HCT116 (cell line): ENCODE measurements at regions not wholly inside any gene's neighbourhood (a gene's known extent, or its start where the extent isn't known, plus 50 kb on each side); places are given as distances from the start of the nearest gene placed in this dataset.

ENCODE experiments used
- ATAC-seq: fragments of 200-7000 bp; cut with Tn5 transposase; 2 replicates; pipeline ENCODE4 v1.9.1; 2020; ENCODE audit warnings: mild to moderate bottlenecking, moderate library complexity
- BruUV-seq: library from RNA; stranded (reverse); fragments of 400-500 nt; replicated peaks from 2 replicates; lab custom pipeline; 2021; lab: Mats Ljungman, UMichigan
- CTCF ChIA-PET: fragments of 300-600 bp; sonication (Branson Sonifier 250); formaldehyde crosslinking; loops from one replicate; lab custom pipeline; 2021; ENCODE audit warnings: antibody characterized with exemption; lab: Charles Lee
- POLR2A ChIA-PET: fragments of 300-600, 350-600 bp; sonication (Branson Sonifier 250); formaldehyde crosslinking; loops from one replicate; lab custom pipeline; 2021; ENCODE audit warnings: antibody characterized with exemption; lab: Charles Lee
- RAD21 ChIA-PET, 2 experiments: fragments of 300-600 bp; sonication (Branson Sonifier 250); formaldehyde crosslinking; loops; one replicate each; lab custom pipeline; 2023; ENCODE audit warnings: low total read pairs in 2 of 2; ENCODE audit not compliant: uncharacterized antibody in 2 of 2, unreplicated experiment in 2 of 2, low non-redundant PET in 1 of 2; lab: Charles Lee
- DNase-seq: peaks from one replicate; pipeline ENCODE4 v3.0.0-alpha.2; 2010; ENCODE audit warnings: low read depth, low spot score
- H2AFZ ChIP-seq: fragments of 200-600 bp; shearing (Covaris generic), sonication (generic); 2 replicates; pipeline ENCODE4 v1.6.1; 2017; ENCODE audit warnings: low read depth, mixed run types, mixed read lengths, antibody characterized with exemption, low read length; ENCODE audit not compliant: poor library complexity, severe bottlenecking
- H3K27ac ChIP-seq: 2 replicates; pipeline ENCODE4 v1.5.1; 2012; ENCODE audit warnings: low read depth, low read length
- H3K27me3 ChIP-seq: fragments of 200-600 bp; sonication (generic); 2 replicates; pipeline ENCODE4 v1.6.1; 2016; ENCODE audit warnings: mixed run types, low read length, mixed read lengths; ENCODE audit not compliant: insufficient read depth
- H3K36me3 ChIP-seq, 2 experiments: fragments of 200-500 bp in 1 of 2; fragments of 200-600 bp in 1 of 2; sonication (Bioruptor generic) in 1 of 2; sonication (generic) in 1 of 2; 2 replicates each; pipeline versions ENCODE4 v1.5.1 to v1.6.1; 2014 to 2016; ENCODE audit warnings: low read length in 2 of 2, inconsistent platforms in 1 of 2, mixed read lengths in 1 of 2, mixed run types in 1 of 2; ENCODE audit not compliant: insufficient read depth in 2 of 2, control insufficient read depth in 1 of 2
- H3K4me1 ChIP-seq, 2 experiments: fragments of 200-600 bp in 1 of 2; sonication (generic) in 1 of 2; 2 replicates each; pipeline versions ENCODE4 v1.5.1 to v1.6.1; 2012 to 2017; ENCODE audit warnings: low read length in 2 of 2, inconsistent platforms in 1 of 2, mild to moderate bottlenecking in 1 of 2, mixed read lengths in 1 of 2, mixed run types in 1 of 2, moderate library complexity in 1 of 2; ENCODE audit not compliant: insufficient read depth in 2 of 2, control insufficient read depth in 1 of 2
- H3K4me2 ChIP-seq: fragments of 200-600 bp; sonication (generic); 2 replicates; pipeline ENCODE4 v1.6.1; 2017; ENCODE audit warnings: mixed run types, low read length, mixed read lengths
- H3K4me3 ChIP-seq, 2 experiments: fragments of 200-600 bp in 1 of 2; sonication (generic) in 1 of 2; replicated peaks in 1 of 2; 2 replicates each; pipeline ENCODE4 v1.5.1; 2011 to 2016; ENCODE audit warnings: low read length in 2 of 2, control low read depth in 1 of 2, low read depth in 1 of 2, mild to moderate bottlenecking in 1 of 2, mixed read lengths in 1 of 2, mixed run types in 1 of 2
- H3K79me2 ChIP-seq: fragments of 200-600 bp; sonication (generic); 2 replicates; pipeline ENCODE4 v1.6.1; 2017; ENCODE audit warnings: mild to moderate bottlenecking, mixed run types, low read length, moderate library complexity, mixed read lengths; ENCODE audit not compliant: insufficient read depth
- H3K9ac ChIP-seq: fragments of 200-600 bp; sonication (generic); 2 replicates; pipeline ENCODE4 v1.6.1; 2016; ENCODE audit warnings: low read length, mixed read lengths
- H3K9me2 ChIP-seq: fragments of 200-600 bp; sonication (generic), shearing (Covaris generic); 2 replicates; pipeline ENCODE4 v1.6.1; 2017; ENCODE audit warnings: mixed run types, mild to moderate bottlenecking, moderate library complexity; ENCODE audit not compliant: insufficient read depth
- H3K9me3 ChIP-seq, 2 experiments: fragments of 200-500 bp in 1 of 2; fragments of 200-600 bp in 1 of 2; sonication (Bioruptor generic) in 1 of 2; sonication (generic) in 1 of 2; 2 replicates each; pipeline ENCODE4 v1.6.1; 2014 to 2017; ENCODE audit warnings: low read length in 2 of 2, mixed read lengths in 2 of 2, inconsistent platforms in 1 of 2, low read depth in 1 of 2, mild to moderate bottlenecking in 1 of 2, mixed run types in 1 of 2, moderate library complexity in 1 of 2; ENCODE audit not compliant: control insufficient read depth in 1 of 2, insufficient read depth in 1 of 2
- H4K20me1 ChIP-seq: fragments of 200-600 bp; sonication (generic), shearing (Covaris generic); 2 replicates; pipeline ENCODE4 v1.6.1; 2017; ENCODE audit warnings: mixed run types, mild to moderate bottlenecking, moderate library complexity; ENCODE audit not compliant: insufficient read depth
- EZH2 ChIP-seq: fragments of 200-600 bp; sonication (generic); IDR thresholded peaks from 2 replicates; pipeline ENCODE4 v1.6.1; 2017; ENCODE audit warnings: antibody characterized with exemption, mixed run types
- RAD21 ChIP-seq: IDR thresholded peaks from 2 replicates; pipeline ENCODE4 v1.6.1; 2012; ENCODE audit warnings: low read depth, mild to moderate bottlenecking
- SRF ChIP-seq: IDR thresholded peaks from 2 replicates; pipeline ENCODE4 v1.6.1; 2012; ENCODE audit warnings: low read depth
- TCF7L2 ChIP-seq: IDR thresholded peaks from 2 replicates; pipeline ENCODE4 v1.7.0; 2011; ENCODE audit warnings: borderline replicate concordance, inconsistent platforms; ENCODE audit not compliant: insufficient read depth, insufficient read length; ENCODE audit errors: extremely low read depth
- intact Hi-C: fragments of 100-400 bp; cut with micrococcal nuclease; formaldehyde crosslinking; loops from 2 replicates; pipeline ENCODE4 v1.10.0; 2022

DNA sequence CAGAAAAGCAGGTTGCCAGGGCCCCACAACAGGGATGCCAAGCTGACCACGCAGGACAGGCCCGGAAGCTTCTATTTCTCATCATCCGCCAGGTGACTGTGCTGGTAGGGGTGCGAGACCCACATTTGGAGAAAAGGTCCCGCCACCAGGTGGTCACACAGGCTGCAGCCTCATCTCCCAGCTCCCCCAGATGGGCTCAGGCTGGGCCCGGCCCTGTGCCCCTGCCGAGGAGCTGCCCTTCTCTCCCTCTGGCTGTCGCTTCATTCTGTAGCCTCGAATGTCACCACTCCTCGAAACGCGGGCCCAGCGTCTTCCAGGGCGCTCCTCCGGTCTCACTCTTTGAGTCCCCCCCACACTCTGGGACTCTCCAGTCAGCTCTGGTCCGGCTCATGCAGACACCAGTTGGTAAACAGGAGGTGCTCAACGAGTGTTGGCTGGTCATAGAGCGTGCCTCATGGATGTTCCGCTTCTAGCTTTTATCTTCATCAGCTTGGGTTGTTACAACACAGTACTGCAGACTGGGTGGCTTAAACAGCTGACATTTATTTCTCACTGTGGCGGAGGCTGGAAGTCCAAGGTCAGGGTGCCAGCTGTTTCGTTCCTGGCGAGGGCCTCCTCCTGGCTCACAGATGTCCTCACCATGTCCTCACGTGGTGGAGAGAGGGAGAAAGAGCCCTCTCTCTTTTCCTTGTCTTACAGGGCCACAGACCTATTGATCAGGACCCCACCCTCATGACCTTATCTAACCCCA is 87.1 kb downstream of the TEX29 start:
- BruUV-seq, result no TSS peak
- Histone ChIP-seq H3K4me3 (no peak overlapping the region), H3K4me2 (no peak overlapping the region), H2AFZ (no peak overlapping the region), H3K27ac (no peak overlapping the region), H3K9ac (no peak overlapping the region), H3K27me3 (peaks cover 38% of the 10 kb centered on the region), H3K79me2 (no peaks in the 10 kb centered on the region), H3K9me3 (no peaks in the 10 kb centered on the region), H4K20me1 (no peaks in the 10 kb centered on the region), H3K36me3 (no peaks in the 10 kb centered on the region), H3K9me2 (no peaks in the 10 kb centered on the region), H3K4me1 (no peaks in the 10 kb centered on the region)
- intact Hi-C loops, result no loop called here
- no peak for ATAC-seq
- POLR2A ChIA-PET, result no interaction called here
- no peak for TF ChIP-seq SRF
- TF ChIP-seq RAD21, result no peak
- DNase-seq, result no peak
- CTCF ChIA-PET, result no interaction called here
- RAD21 ChIA-PET, result no interaction called here

GRCh38 chr13:111409413-111409812 is 89.0 kb downstream of the TEX29 start:
- Histone ChIP-seq H3K27ac (no peak overlapping the region), H3K27me3 (peaks cover 55% of the 10 kb centered on the region), H3K9me2 (no peaks in the 10 kb centered on the region), H2AFZ (no peak overlapping the region), H3K9me3 (no peaks in the 10 kb centered on the region), H3K9ac (no peak overlapping the region), H4K20me1 (no peaks in the 10 kb centered on the region), H3K4me3 (no peak overlapping the region), H3K4me1 (no peaks in the 10 kb centered on the region), H3K79me2 (no peaks in the 10 kb centered on the region), H3K4me2 (no peak overlapping the region), H3K36me3 (no peaks in the 10 kb centered on the region)
- DNase-seq (no peak), ATAC-seq (no peak)
- POLR2A ChIA-PET, result interaction anchor here (0.6 kb wide), 1 partner anchor 717 kb away, joined by 4 read pairs; no protein-coding TSS in a partner anchor
- CTCF ChIA-PET, result no interaction called here
- no TSS peak for BruUV-seq
- intact Hi-C loops, result no loop called here
- no peak for TF ChIP-seq TCF7L2
- TF ChIP-seq EZH2, result no peak
- RAD21 ChIA-PET, result no interaction called here
